ENCODE measurements at regions not wholly inside any gene's neighbourhood (a gene's known extent, or its start where the extent isn't known, plus 50 kb on each side); places are given as distances from the start of the nearest gene placed in this dataset.

GRCh38 chr13:50129081-50129705 lies 113.9 kb downstream of the KCNRG start:
- in situ Hi-C loops (cut with MboI; ENCODE audit: low pct_ligation_motif_present in 1 of 4, low pct_unique_long_range_greater_than_20kb in 1 of 4, low sequenced_read_pairs in 3 of 4) (loop anchor here in 2 of 4 donors (25.0 kb wide), 1 partner anchor 783 kb away; the partner anchor contains the start of gene RNASEH2B (in 2 of the 2)), intact Hi-C loops (cut with DNase I; ENCODE audit: low total_unique reads) (no loop called here)
- no peaks in the 10 kb centered on the region for H3K9me3 ChIP-seq
- H3K27me3 ChIP-seq = peaks cover 65% of the 10 kb centered on the region
- peak overlapping the region in 3 of 4 donors; percentile 7 to 42 (median 32) for H3K27ac ChIP-seq
- WGBS, 2 donors (ENCODE audit: low coverage in 1 of 2) = 32 to 41% methylated on average over 13 to 28 of the region's 30 CpGs
- H3K36me3 ChIP-seq = no peaks in the 10 kb centered on the region
- H3K4me3 ChIP-seq = peak overlapping the region in 3 of 4 donors; percentile 23 to 53 (median 34)
- DNase-seq = no peak
- TF ChIP-seq CTCF (IDR thresholded peaks at IDR 0.05) = no peak
- TF ChIP-seq POLR2A (IDR thresholded peaks at IDR 0.05) = no peak
- TF ChIP-seq POLR2AphosphoS5 (IDR thresholded peaks at IDR 0.05) = no peak
- no peak for TF ChIP-seq EP300 (IDR thresholded peaks at IDR 0.05; ENCODE audit: low read depth)
- peaks cover 14 to 48% (median 36%) of the 10 kb centered on the region in 4 donors for H3K4me1 ChIP-seq

- Histone ChIP-seq H3K27ac (peak overlapping the region; percentile 7 to 42 (median 36)), H3K27me3 (peaks cover 68% of the 10 kb centered on the region), H3K4me3 (peak overlapping the region; percentile 3 to 53 (median 28)), H3K9me3 (no peaks in the 10 kb centered on the region), H3K4me1 (peaks cover 14 to 48% (median 36%) of the 10 kb centered on the region in 4 donors), H3K36me3 (no peaks in the 10 kb centered on the region)
- TF ChIP-seq POLR2A (IDR thresholded peaks at IDR 0.05) (no peak), POLR2AphosphoS5 (IDR thresholded peaks at IDR 0.05) (no peak), CTCF (IDR thresholded peaks at IDR 0.05) (no peak), EP300 (IDR thresholded peaks at IDR 0.05; ENCODE audit: low read depth) (no peak)
- 3 to 5% methylated on average over 5 to 20 of the region's 22 CpGs for WGBS, 2 donors (ENCODE audit: low coverage in 1 of 2)
- intact Hi-C loops (cut with DNase I; ENCODE audit: low total_unique reads) = no loop called here
- no peak for DNase-seq
- in situ Hi-C loops (cut with MboI; ENCODE audit: low pct_ligation_motif_present in 1 of 4, low pct_unique_long_range_greater_than_20kb in 1 of 4, low sequenced_read_pairs in 3 of 4) = loop anchor here in 3 of 4 donors (10.0 to 25.0 kb wide), 2 partner anchors 135 to 783 kb away; partner anchors contain the start of genes RNASEH2B (in 2 of the 3) and TRIM13 (in 1 of the 3)
These were observed 114.5 kb downstream of the KCNRG start for GRCh38 chr13:50129706-50130122.

- intact Hi-C loops (cut with DNase I; ENCODE audit: low total_unique reads) = no loop called here
- in situ Hi-C loops (cut with MboI; ENCODE audit: low pct_ligation_motif_present in 1 of 4, low pct_unique_long_range_greater_than_20kb in 1 of 4, low sequenced_read_pairs in 3 of 4) = loop anchor here in 3 of 4 donors (10.0 to 25.0 kb wide), 2 partner anchors 136 to 782 kb away; partner anchors contain the start of genes RNASEH2B (in 2 of the 3) and TRIM13 (in 1 of the 3)
- H3K9me3 ChIP-seq = no peaks in the 10 kb centered on the region
- H3K36me3 ChIP-seq = no peaks in the 10 kb centered on the region
- peak; percentile 48 for DNase-seq
- H3K27ac ChIP-seq = peak overlapping the region; percentile 7 to 42 (median 36)
- TF ChIP-seq CTCF (IDR thresholded peaks at IDR 0.05) = no peak
- peak in 1 of 3 donors; percentile 4 for TF ChIP-seq POLR2AphosphoS5 (IDR thresholded peaks at IDR 0.05)
- H3K27me3 ChIP-seq = peaks cover 70% of the 10 kb centered on the region
- 2 to 3% methylated on average over 5 to 32 of the region's 63 CpGs for WGBS, 2 donors (ENCODE audit: low coverage in 1 of 2)
- H3K4me3 ChIP-seq = peak overlapping the region; percentile 3 to 53 (median 28)
- H3K4me1 ChIP-seq = peaks cover 14 to 48% (median 36%) of the 10 kb centered on the region in 4 donors
These were observed 115.1 kb downstream of the KCNRG start for GRCh38 chr13:50130123-50130946.

All from transverse colon (tissue), 4 donors.